ENCODE measurements at regions not wholly inside any gene's neighbourhood (a gene's known extent, or its start where the extent isn't known, plus 50 kb on each side); places are given as distances from the start of the nearest gene placed in this dataset.

GRCh38 chr3:35929158-35929557, 289.8 kb downstream of the ARPP21 start:
- Histone ChIP-seq H3K4me3 (ENCODE audit: low read depth, low read length) (no peak overlapping the region), H3K27me3 (ENCODE audit: insufficient read depth, low read depth, severe bottlenecking) (no peaks in the 10 kb centered on the region), H3K27ac (no peak overlapping the region), H3K36me3 (no peaks in the 10 kb centered on the region), H3K9me3 (ENCODE audit: severe bottlenecking) (no peaks in the 10 kb centered on the region)
- no peak for TF ChIP-seq CTCF (IDR thresholded peaks at IDR 0.05; ENCODE audit: low read depth, low read length)
- no peak for DNase-seq

DNA sequence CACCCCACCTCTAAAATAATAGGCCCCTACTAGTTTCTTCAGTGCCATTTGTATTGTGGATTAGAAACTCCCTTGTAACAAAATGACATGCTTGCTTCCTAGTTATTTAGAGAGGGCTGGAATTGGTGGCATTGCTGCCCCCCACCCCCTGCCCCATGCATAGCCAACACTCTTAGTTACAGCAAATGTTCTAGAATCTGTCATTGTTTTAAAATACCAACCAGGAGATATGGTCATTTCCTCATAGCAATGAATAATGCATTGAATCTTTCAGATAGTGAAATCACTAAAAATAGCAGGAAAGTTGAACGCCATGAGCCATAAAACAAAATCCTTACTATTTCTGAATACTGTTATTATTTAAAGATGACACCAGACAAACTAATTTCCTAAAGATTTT, 292.5 kb downstream of the ARPP21 start:
- H3K4me3 ChIP-seq (ENCODE audit: low read depth, low read length), result no peak overlapping the region
- no peak for DNase-seq
- no peaks in the 10 kb centered on the region for H3K9me3 ChIP-seq (ENCODE audit: severe bottlenecking)
- H3K27me3 ChIP-seq (ENCODE audit: insufficient read depth, low read depth, severe bottlenecking), result no peaks in the 10 kb centered on the region
- no peaks in the 10 kb centered on the region for H3K36me3 ChIP-seq
- H3K27ac ChIP-seq, result no peak overlapping the region
- TF ChIP-seq CTCF (IDR thresholded peaks at IDR 0.05; ENCODE audit: low read depth, low read length), result no peak

DNA sequence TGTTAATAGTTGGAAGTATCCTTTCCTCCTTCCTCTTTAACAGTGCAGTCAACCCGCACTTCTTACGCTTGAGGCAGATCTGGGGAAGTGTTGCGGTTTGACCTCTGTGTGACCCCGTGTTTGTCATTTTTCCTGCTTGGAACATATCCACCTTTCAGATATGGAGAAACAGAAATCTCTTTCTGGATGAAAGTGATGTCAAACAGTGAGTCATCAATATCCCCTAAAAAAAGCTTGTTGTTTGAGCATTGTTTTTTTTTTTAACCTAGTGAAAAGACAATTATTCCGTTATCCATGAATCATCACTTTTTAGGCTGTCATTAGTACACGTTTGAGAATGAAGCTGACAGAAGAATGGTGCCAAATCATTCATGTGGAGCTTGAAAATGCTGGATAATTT, 293.7 kb downstream of the ARPP21 start:
- no peak for TF ChIP-seq CTCF (IDR thresholded peaks at IDR 0.05; ENCODE audit: low read depth, low read length)
- DNase-seq, result no peak
- Histone ChIP-seq H3K27me3 (ENCODE audit: insufficient read depth, low read depth, severe bottlenecking) (no peaks in the 10 kb centered on the region), H3K4me3 (ENCODE audit: low read depth, low read length) (no peak overlapping the region), H3K27ac (no peak overlapping the region), H3K36me3 (no peaks in the 10 kb centered on the region), H3K9me3 (ENCODE audit: severe bottlenecking) (no peaks in the 10 kb centered on the region)

DNA sequence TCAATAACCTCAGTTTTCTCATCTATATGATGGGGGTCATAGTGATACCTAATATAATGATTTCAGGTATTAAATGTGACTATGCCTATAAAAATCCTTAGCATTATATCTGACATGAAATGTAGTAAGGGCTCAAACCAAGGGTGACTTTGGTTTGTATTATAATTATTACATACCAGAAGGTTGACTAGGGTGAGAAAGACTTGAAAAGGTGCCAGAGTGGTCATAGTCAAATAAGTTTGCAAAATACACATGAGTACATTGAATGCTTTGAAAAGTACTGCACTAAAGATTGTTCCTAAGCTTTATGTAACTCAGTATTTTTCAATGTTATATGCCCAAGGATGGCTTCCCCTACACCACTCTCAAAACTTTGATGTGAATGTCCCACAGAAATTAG, 297.2 kb downstream of the ARPP21 start:
- no peak for TF ChIP-seq CTCF (IDR thresholded peaks at IDR 0.05; ENCODE audit: low read depth, low read length)
- Histone ChIP-seq H3K4me3 (ENCODE audit: low read depth, low read length) (no peak overlapping the region), H3K36me3 (no peaks in the 10 kb centered on the region), H3K27me3 (ENCODE audit: insufficient read depth, low read depth, severe bottlenecking) (no peaks in the 10 kb centered on the region), H3K9me3 (ENCODE audit: severe bottlenecking) (no peaks in the 10 kb centered on the region), H3K27ac (no peak overlapping the region)
- no peak for DNase-seq

DNA sequence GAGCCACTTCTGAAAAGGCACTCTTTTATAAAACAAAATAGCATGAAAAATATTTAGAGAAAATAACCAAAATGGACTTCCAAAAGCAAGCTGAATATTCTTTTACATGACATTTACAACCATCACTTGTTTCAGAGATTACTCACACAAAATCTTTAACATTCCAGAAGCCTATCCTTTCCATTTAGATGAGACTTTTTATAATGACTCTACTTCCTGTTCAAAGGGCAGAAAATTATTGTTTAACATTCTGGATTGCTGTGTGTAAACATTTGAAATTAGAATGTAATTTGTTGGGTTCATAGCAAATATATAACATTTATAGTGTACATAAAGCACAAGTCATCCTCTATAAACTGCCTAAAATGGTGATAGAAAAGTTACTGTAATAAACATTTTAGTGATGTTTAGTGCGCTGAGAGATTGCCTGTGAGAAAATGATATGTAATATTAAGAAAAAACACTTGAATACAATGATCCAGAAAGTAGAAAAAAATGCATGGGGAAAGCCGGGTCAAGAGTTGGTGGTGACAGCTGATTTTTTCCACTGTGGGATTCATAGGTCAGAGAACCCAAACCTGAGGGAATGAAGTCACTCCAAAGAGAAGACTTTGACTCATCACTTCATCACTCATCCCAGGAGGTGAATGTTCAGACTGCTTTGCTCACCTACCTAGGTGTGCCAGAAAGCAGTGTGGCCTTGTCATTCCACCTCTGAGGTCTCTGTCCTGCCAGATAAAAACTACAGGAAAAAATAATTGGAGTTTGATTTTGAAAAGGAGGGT, 305.8 kb downstream of the ARPP21 start:
- H3K27ac ChIP-seq, result no peak overlapping the region
- no peak for TF ChIP-seq CTCF (IDR thresholded peaks at IDR 0.05; ENCODE audit: low read depth, low read length)
- no peak for DNase-seq
- H3K27me3 ChIP-seq (ENCODE audit: insufficient read depth, low read depth, severe bottlenecking), result no peaks in the 10 kb centered on the region
- H3K36me3 ChIP-seq, result no peaks in the 10 kb centered on the region
- H3K4me3 ChIP-seq (ENCODE audit: low read depth, low read length), result no peak overlapping the region
- H3K9me3 ChIP-seq (ENCODE audit: severe bottlenecking), result no peaks in the 10 kb centered on the region

Measured in WERI-Rb-1 (cell line).